Activated CD8-positive, alpha-beta T cell treated with anti-CD3 and anti-CD28 coated beads for 36 hours (primary cell): ENCODE measurements at regions not wholly inside any gene's neighbourhood (a gene's known extent, or its start where the extent isn't known, plus 50 kb on each side); places are given as distances from the start of the nearest gene placed in this dataset.

Experiments used
- ATAC-seq: fragments of 200-7000 bp; cut with Tn5 transposase; one replicate; pipeline ENCODE4 v1.10.0; 2021; ENCODE audit warnings: mild to moderate bottlenecking, moderate library complexity
- CTCF ChIA-PET: fragments of 350-600 bp; sonication (Branson Sonifier 250); formaldehyde crosslinking; loops from one replicate; lab custom pipeline; 2021; ENCODE audit warnings: antibody characterized with exemption; lab: Charles Lee
- POLR2A ChIA-PET: fragments of 350-600 bp; sonication (Branson Sonifier 250); formaldehyde crosslinking; loops from one replicate; lab custom pipeline; 2021; ENCODE audit warnings: antibody characterized with exemption; lab: Charles Lee
- DNase-seq: peaks from one replicate; pipeline ENCODE4 v3.0.0-alpha.2; 2020
- H3K27ac Mint-ChIP-seq: one replicate; pipeline ENCODE4 v1.8.0; 2021; ENCODE audit warnings: mild to moderate bottlenecking, mixed read lengths
- H3K27me3 Mint-ChIP-seq: one replicate; pipeline ENCODE4 v1.8.0; 2021; ENCODE audit warnings: mixed read lengths
- H3K36me3 Mint-ChIP-seq: one replicate; pipeline ENCODE4 v1.8.0; 2021; ENCODE audit warnings: low read depth, mixed read lengths
- H3K4me1 Mint-ChIP-seq: one replicate; pipeline ENCODE4 v1.8.0; 2021; ENCODE audit warnings: low read depth, mixed read lengths
- H3K4me3 Mint-ChIP-seq: one replicate; pipeline ENCODE4 v1.8.0; 2021; ENCODE audit warnings: mild to moderate bottlenecking, moderate library complexity, mixed read lengths
- H3K9me3 Mint-ChIP-seq: one replicate; pipeline ENCODE4 v1.8.0; 2021; ENCODE audit warnings: mixed read lengths
- CTCF ChIP-seq: fragments of 200-600 bp; IDR thresholded peaks from one replicate; pipeline ENCODE4 v1.8.0; 2022; ENCODE audit warnings: antibody characterized with exemption, mild to moderate bottlenecking
- intact Hi-C: fragments of 100-400 bp; cut with micrococcal nuclease; formaldehyde crosslinking; loops from one replicate; pipeline ENCODE4 v1.10.0; 2022

- Mint-ChIP-seq H3K4me3 (no peak overlapping the region), H3K36me3 (no peaks in the 10 kb centered on the region), H3K27me3 (no peaks in the 10 kb centered on the region), H3K4me1 (no peaks in the 10 kb centered on the region), H3K27ac (no peak overlapping the region), H3K9me3 (no peaks in the 10 kb centered on the region)
- no peak for ATAC-seq
- POLR2A ChIA-PET, result no interaction called here
- no peak for DNase-seq
- intact Hi-C loops, result no loop called here
- TF ChIP-seq CTCF, result no peak
- CTCF ChIA-PET, result no interaction called here
Measured at GRCh38 chr5:145050181-145050580, 785.0 kb downstream of the PRELID2 start.

- intact Hi-C loops, result no loop called here
- H3K9me3 Mint-ChIP-seq, result peaks cover 4% of the 10 kb centered on the region
- H3K27ac Mint-ChIP-seq, result no peak overlapping the region
- no peaks in the 10 kb centered on the region for H3K4me1 Mint-ChIP-seq
- POLR2A ChIA-PET, result no interaction called here
- no peak for ATAC-seq
- H3K4me3 Mint-ChIP-seq, result no peak overlapping the region
- no peaks in the 10 kb centered on the region for H3K36me3 Mint-ChIP-seq
- no peaks in the 10 kb centered on the region for H3K27me3 Mint-ChIP-seq
- no peak for DNase-seq
- TF ChIP-seq CTCF, result no peak
- CTCF ChIA-PET, result no interaction called here
Measured at GRCh38 chr5:145044970-145045369, 790.2 kb downstream of the PRELID2 start.

- intact Hi-C loops, result no loop called here
- no peaks in the 10 kb centered on the region for H3K36me3 Mint-ChIP-seq
- CTCF ChIA-PET, result no interaction called here
Measured at GRCh38 chr5:145028626-145029025, 806.5 kb downstream of the PRELID2 start.

GRCh38 chr5:145027286-145027685 lies 807.9 kb downstream of the PRELID2 start:
- Mint-ChIP-seq H3K9me3 (peaks cover 4% of the 10 kb centered on the region), H3K27me3 (no peaks in the 10 kb centered on the region), H3K4me3 (no peak overlapping the region), H3K36me3 (no peaks in the 10 kb centered on the region), H3K27ac (no peak overlapping the region), H3K4me1 (no peaks in the 10 kb centered on the region)
- POLR2A ChIA-PET, result no interaction called here
- DNase-seq (no peak), ATAC-seq (no peak)
- no peak for TF ChIP-seq CTCF
- CTCF ChIA-PET, result interaction anchor here (0.6 kb wide), 1 partner anchor 573 kb away, joined by 3 read pairs; no protein-coding TSS in a partner anchor
- intact Hi-C loops, result no loop called here

More at GRCh38 chr5:145028626-145029025, 806.5 kb downstream of the PRELID2 start:
- no peak for TF ChIP-seq CTCF
- H3K9me3 Mint-ChIP-seq, result peaks cover 4% of the 10 kb centered on the region
- no peak for ATAC-seq
- H3K27ac Mint-ChIP-seq, result no peak overlapping the region
- POLR2A ChIA-PET, result no interaction called here
- H3K4me1 Mint-ChIP-seq, result no peaks in the 10 kb centered on the region
- no peaks in the 10 kb centered on the region for H3K27me3 Mint-ChIP-seq
- no peak for DNase-seq
- no peak overlapping the region for H3K4me3 Mint-ChIP-seq

- DNase-seq (no peak), ATAC-seq (no peak)
- Mint-ChIP-seq H3K36me3 (no peaks in the 10 kb centered on the region), H3K4me3 (no peak overlapping the region), H3K4me1 (no peaks in the 10 kb centered on the region), H3K27me3 (no peaks in the 10 kb centered on the region), H3K9me3 (no peaks in the 10 kb centered on the region), H3K27ac (no peak overlapping the region)
- TF ChIP-seq CTCF, result no peak
- intact Hi-C loops, result no loop called here
- POLR2A ChIA-PET, result no interaction called here
- CTCF ChIA-PET, result no interaction called here
Measured at GRCh38 chr5:145025775-145026174, 809.4 kb downstream of the PRELID2 start.
